Smooth muscle cell (in vitro differentiated cells): ENCODE measurements at regions not wholly inside any gene's neighbourhood (a gene's known extent, or its start where the extent isn't known, plus 50 kb on each side); places are given as distances from the start of the nearest gene placed in this dataset.

ENCODE experiments used
- DNase-seq: peaks from one replicate; lab custom pipeline; 2025; ENCODE audit not compliant: unreplicated experiment; lab: John Stamatoyannopoulos, UW
- H2AFZ ChIP-seq: fragments of 200-600 bp; sonication (generic); 2 replicates; pipeline ENCODE4 v1.6.0; 2016; ENCODE audit warnings: antibody characterized with exemption, low read depth, mild to moderate bottlenecking
- H3F3A ChIP-seq: fragments of 200-600 bp; sonication (generic); 2 replicates; pipeline ENCODE4 v1.6.0; 2017; ENCODE audit warnings: antibody characterized with exemption, low read depth
- H3K27ac ChIP-seq: fragments of 200-600 bp; sonication (generic); 2 replicates; pipeline ENCODE4 v1.5.1; 2016; ENCODE audit warnings: low read depth, mild to moderate bottlenecking
- H3K27me3 ChIP-seq: fragments of 200-600 bp; sonication (generic); 2 replicates; pipeline ENCODE4 v1.6.1; 2016; ENCODE audit warnings: low read depth, mild to moderate bottlenecking
- H3K36me3 ChIP-seq: fragments of 200-600 bp; sonication (generic); 2 replicates; pipeline ENCODE4 v1.5.1; 2016; ENCODE audit warnings: low read depth
- H3K4me1 ChIP-seq: fragments of 200-600 bp; sonication (generic); 2 replicates; pipeline ENCODE4 v1.5.1; 2016; ENCODE audit warnings: low read depth
- H3K4me2 ChIP-seq: fragments of 200-600 bp; sonication (generic); 2 replicates; pipeline ENCODE4 v1.6.0; 2016; ENCODE audit warnings: mild to moderate bottlenecking
- H3K4me3 ChIP-seq: fragments of 200-600 bp; sonication (generic); 2 replicates; pipeline ENCODE4 v1.5.1; 2016; ENCODE audit warnings: mild to moderate bottlenecking
- H3K79me2 ChIP-seq: fragments of 200-600 bp; sonication (generic); 2 replicates; pipeline ENCODE4 v1.6.0; 2016; ENCODE audit warnings: low read depth, mild to moderate bottlenecking
- H3K9ac ChIP-seq: fragments of 200-600 bp; sonication (generic); 2 replicates; pipeline ENCODE4 v1.6.0; 2016; ENCODE audit warnings: low read depth
- H3K9me3 ChIP-seq: fragments of 200-600 bp; sonication (generic); replicated peaks from 2 replicates; pipeline ENCODE4 v1.5.1; 2016; ENCODE audit warnings: low read depth
- H4K20me1 ChIP-seq: fragments of 200-600 bp; sonication (generic); 2 replicates; pipeline ENCODE4 v1.6.0; 2016; ENCODE audit warnings: low read depth
- WGBS: methylation state at CpG from one replicate; pipeline ENCODE4 v1.1.7; 2016; ENCODE audit warnings: low lambda C conversion rate; 5-methylcytosine and 5-hydroxymethylcytosine counted together
- TF ChIP-seq, protein P1 (sequence below): fragments of 200-600 bp; sonication (generic); IDR thresholded peaks from 2 replicates; pipeline ENCODE4 v1.5.1; 2017; ENCODE audit warnings: borderline replicate concordance, mild to moderate bottlenecking, antibody characterized with exemption; ENCODE audit not compliant: insufficient read depth, poor library complexity, severe bottlenecking

GRCh38 chr4:54373718-54374210, 144.7 kb downstream of the PDGFRA start:
- WGBS, result 93% methylated on average over 4 of the region's 4 CpGs
- Histone ChIP-seq H2AFZ (no peak overlapping the region), H4K20me1 (no peaks in the 10 kb centered on the region), H3K9ac (no peak overlapping the region), H3K36me3 (no peaks in the 10 kb centered on the region), H3F3A (peaks cover 4% of the 10 kb centered on the region), H3K4me2 (no peak overlapping the region), H3K9me3 (no peaks in the 10 kb centered on the region), H3K79me2 (no peaks in the 10 kb centered on the region), H3K27ac (no peak overlapping the region), H3K4me3 (no peak overlapping the region), H3K27me3 (no peaks in the 10 kb centered on the region), H3K4me1 (peaks cover 3% of the 10 kb centered on the region)
- DNase-seq, result no peak
- TF ChIP-seq, protein P1, sequence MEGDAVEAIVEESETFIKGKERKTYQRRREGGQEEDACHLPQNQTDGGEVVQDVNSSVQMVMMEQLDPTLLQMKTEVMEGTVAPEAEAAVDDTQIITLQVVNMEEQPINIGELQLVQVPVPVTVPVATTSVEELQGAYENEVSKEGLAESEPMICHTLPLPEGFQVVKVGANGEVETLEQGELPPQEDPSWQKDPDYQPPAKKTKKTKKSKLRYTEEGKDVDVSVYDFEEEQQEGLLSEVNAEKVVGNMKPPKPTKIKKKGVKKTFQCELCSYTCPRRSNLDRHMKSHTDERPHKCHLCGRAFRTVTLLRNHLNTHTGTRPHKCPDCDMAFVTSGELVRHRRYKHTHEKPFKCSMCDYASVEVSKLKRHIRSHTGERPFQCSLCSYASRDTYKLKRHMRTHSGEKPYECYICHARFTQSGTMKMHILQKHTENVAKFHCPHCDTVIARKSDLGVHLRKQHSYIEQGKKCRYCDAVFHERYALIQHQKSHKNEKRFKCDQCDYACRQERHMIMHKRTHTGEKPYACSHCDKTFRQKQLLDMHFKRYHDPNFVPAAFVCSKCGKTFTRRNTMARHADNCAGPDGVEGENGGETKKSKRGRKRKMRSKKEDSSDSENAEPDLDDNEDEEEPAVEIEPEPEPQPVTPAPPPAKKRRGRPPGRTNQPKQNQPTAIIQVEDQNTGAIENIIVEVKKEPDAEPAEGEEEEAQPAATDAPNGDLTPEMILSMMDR, result no peak

DNA sequence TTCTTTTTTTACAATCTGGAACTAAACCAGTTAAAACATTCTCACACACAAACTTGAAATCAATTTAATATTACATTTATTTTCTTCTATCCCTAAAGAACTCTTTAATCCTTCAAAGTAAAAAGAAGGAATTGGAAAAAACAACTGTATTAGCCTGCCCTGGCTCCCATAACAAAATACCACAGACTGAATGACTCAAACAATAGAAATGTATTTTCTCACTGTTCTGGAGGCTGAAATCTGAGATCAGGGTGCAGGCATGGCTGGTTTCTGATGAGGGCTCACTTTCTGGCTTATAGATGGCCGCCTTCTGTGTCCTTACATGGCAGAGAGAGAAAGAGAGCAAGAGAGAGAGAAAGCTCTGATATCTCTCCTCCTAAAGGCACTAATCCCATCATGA, 149.4 kb downstream of the PDGFRA start:
- TF ChIP-seq, protein P1, result no peak
- WGBS, result 56% methylated on average over 1 of the region's 1 CpG
- H3K9me3 ChIP-seq, result no peaks in the 10 kb centered on the region
- H3K4me2 ChIP-seq, result no peak overlapping the region
- H3K36me3 ChIP-seq, result no peaks in the 10 kb centered on the region
- H2AFZ ChIP-seq, result no peak overlapping the region
- no peak for DNase-seq
- no peaks in the 10 kb centered on the region for H3K27me3 ChIP-seq
- no peaks in the 10 kb centered on the region for H3F3A ChIP-seq
- no peaks in the 10 kb centered on the region for H4K20me1 ChIP-seq
- H3K27ac ChIP-seq, result peak overlapping the region; percentile 9
- no peak overlapping the region for H3K9ac ChIP-seq
- H3K79me2 ChIP-seq, result no peaks in the 10 kb centered on the region
- H3K4me3 ChIP-seq, result no peak overlapping the region
- no peaks in the 10 kb centered on the region for H3K4me1 ChIP-seq

DNA sequence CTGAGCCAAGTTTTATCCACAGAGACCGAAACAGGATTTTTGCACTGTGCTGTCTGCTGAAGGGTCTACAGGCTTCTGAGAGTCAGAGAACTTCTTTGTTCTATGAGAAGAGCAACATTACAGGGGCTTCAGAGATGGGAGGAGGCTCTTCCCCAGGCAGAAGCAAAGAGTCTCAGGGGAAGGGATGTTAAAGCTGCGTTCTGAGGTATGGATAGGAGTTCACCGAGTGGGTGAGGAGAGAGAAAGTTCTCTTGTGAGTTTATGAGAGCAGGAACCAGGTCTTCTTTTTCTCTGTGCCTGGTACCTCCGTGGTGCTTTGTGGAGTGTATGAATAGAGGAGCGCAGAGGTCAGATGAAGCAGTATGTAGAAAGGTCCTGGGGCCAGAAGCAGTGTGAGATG, 155.1 kb downstream of the PDGFRA start:
- no peak for DNase-seq
- Histone ChIP-seq H3K9ac (no peak overlapping the region), H3K79me2 (no peaks in the 10 kb centered on the region), H3K4me3 (no peak overlapping the region), H4K20me1 (no peaks in the 10 kb centered on the region), H3K36me3 (no peaks in the 10 kb centered on the region), H3K9me3 (no peaks in the 10 kb centered on the region), H3K4me1 (no peaks in the 10 kb centered on the region), H3K27me3 (no peaks in the 10 kb centered on the region), H3F3A (no peaks in the 10 kb centered on the region), H3K27ac (no peak overlapping the region), H3K4me2 (no peak overlapping the region), H2AFZ (no peak overlapping the region)
- WGBS, result 92% methylated on average over 5 of the region's 5 CpGs
- TF ChIP-seq, protein P1, result no peak

GRCh38 chr4:54384563-54384962, 155.5 kb downstream of the PDGFRA start:
- TF ChIP-seq, protein P1, result peak; percentile 26
- H3K4me3 ChIP-seq, result no peak overlapping the region
- no peaks in the 10 kb centered on the region for H4K20me1 ChIP-seq
- no peak overlapping the region for H3K9ac ChIP-seq
- H3K36me3 ChIP-seq, result no peaks in the 10 kb centered on the region
- DNase-seq, result no peak
- H3K79me2 ChIP-seq, result no peaks in the 10 kb centered on the region
- no peaks in the 10 kb centered on the region for H3K27me3 ChIP-seq
- no peaks in the 10 kb centered on the region for H3K4me1 ChIP-seq
- no peaks in the 10 kb centered on the region for H3K9me3 ChIP-seq
- 72% methylated on average over 6 of the region's 6 CpGs for WGBS
- H3K27ac ChIP-seq, result no peak overlapping the region
- no peaks in the 10 kb centered on the region for H3F3A ChIP-seq
- H2AFZ ChIP-seq, result no peak overlapping the region
- H3K4me2 ChIP-seq, result no peak overlapping the region
